IMR-90 (cell line): ENCODE measurements at regions not wholly inside any gene's neighbourhood (a gene's known extent, or its start where the extent isn't known, plus 50 kb on each side); places are given as distances from the start of the nearest gene placed in this dataset.

Experiments used
- ATAC-seq: fragments of 200-7000 bp; cut with Tn5 transposase; 2 replicates; pipeline ENCODE4 v1.9.1; 2020; ENCODE audit warnings: low read depth, mild to moderate bottlenecking, moderate library complexity
- BruUV-seq: library from RNA; stranded (reverse); fragments of 400-500 nt; replicated peaks from 2 replicates; lab custom pipeline; 2021; lab: Mats Ljungman, UMichigan
- CTCF ChIA-PET: fragments of 300-600 bp; formaldehyde crosslinking; extraction: SDS; loops from one replicate; lab custom pipeline; 2021; ENCODE audit warnings: antibody characterized with exemption; lab: Yijun Ruan, JAX
- POLR2A ChIA-PET: fragments of 300-600 bp; sonication (Branson Sonifier 250); formaldehyde crosslinking; loops from one replicate; lab custom pipeline; 2022; ENCODE audit warnings: antibody characterized with exemption; ENCODE audit not compliant: unreplicated experiment; lab: Charles Lee
- DNase-seq: peaks from one replicate; pipeline ENCODE4 v3.0.0; 2013
- H2AFZ ChIP-seq: replicated peaks from 2 replicates; pipeline ENCODE3; 2013; ENCODE audit warnings: low read length, mild to moderate bottlenecking; ENCODE audit not compliant: poor library complexity
- H2AK5ac ChIP-seq: 2 replicates; pipeline ENCODE4 v1.6.1; 2013; ENCODE audit warnings: low read depth, low read length, inconsistent platforms
- H2AK9ac ChIP-seq: replicated peaks from 2 replicates; pipeline ENCODE3; 2013; ENCODE audit warnings: mild to moderate bottlenecking, low read depth, low read length, moderate library complexity; ENCODE audit not compliant: poor library complexity
- H2BK120ac ChIP-seq: 2 replicates; pipeline ENCODE4 v1.6.1; 2013; ENCODE audit warnings: low read depth, low read length, inconsistent platforms
- H2BK15ac ChIP-seq: 3 replicates; pipeline ENCODE4 v1.6.1; 2013; ENCODE audit warnings: low read depth, low read length, inconsistent platforms
- H2BK20ac ChIP-seq: 2 replicates; pipeline ENCODE4 v1.6.1; 2013; ENCODE audit warnings: low read depth, mild to moderate bottlenecking, inconsistent platforms, low read length, moderate library complexity
- H2BK5ac ChIP-seq: 2 replicates; pipeline ENCODE4 v1.6.1; 2013; ENCODE audit warnings: mild to moderate bottlenecking, low read depth, low read length, inconsistent platforms; ENCODE audit not compliant: poor library complexity, severe bottlenecking
- H3K14ac ChIP-seq: replicated peaks from 2 replicates; pipeline ENCODE4 v1.6.1; 2013; ENCODE audit warnings: low read depth, low read length, inconsistent platforms
- H3K18ac ChIP-seq: 2 replicates; pipeline ENCODE4 v1.6.1; 2013; ENCODE audit warnings: low read depth, low read length, control low read depth
- H3K23ac ChIP-seq: 2 replicates; pipeline ENCODE4 v1.6.1; 2013; ENCODE audit warnings: low read depth, low read length, inconsistent platforms
- H3K27ac ChIP-seq: 2 replicates; pipeline ENCODE4 v1.5.1; 2013; ENCODE audit warnings: mild to moderate bottlenecking, control low read depth, low read length; ENCODE audit not compliant: insufficient read depth
- H3K27me3 ChIP-seq: 2 replicates; pipeline ENCODE4 v1.6.1; 2013; ENCODE audit warnings: low read length; ENCODE audit not compliant: control insufficient read depth, insufficient read depth
- H3K36me3 ChIP-seq: 2 replicates; pipeline ENCODE4 v1.6.1; 2013; ENCODE audit warnings: low read length, mixed read lengths; ENCODE audit not compliant: control insufficient read depth, insufficient read depth
- H3K4ac ChIP-seq: 2 replicates; pipeline ENCODE4 v1.6.1; 2013; ENCODE audit warnings: low read depth, low read length, inconsistent platforms
- H3K4me1 ChIP-seq: 2 replicates; pipeline ENCODE4 v1.6.1; 2013; ENCODE audit warnings: low read length, mixed read lengths; ENCODE audit not compliant: control insufficient read depth, insufficient read depth
- H3K4me2 ChIP-seq: 2 replicates; pipeline ENCODE4 v1.6.1; 2013; ENCODE audit warnings: low read depth, mild to moderate bottlenecking, control low read depth, low read length, moderate library complexity
- H3K4me3 ChIP-seq: 2 replicates; pipeline ENCODE4 v1.5.1; 2013; ENCODE audit warnings: low read depth, mild to moderate bottlenecking, control low read depth, low read length, moderate library complexity; ENCODE audit not compliant: insufficient read depth
- H3K56ac ChIP-seq: 2 replicates; pipeline ENCODE4 v1.6.1; 2013; ENCODE audit warnings: low read length, inconsistent platforms; ENCODE audit not compliant: insufficient read depth; ENCODE audit errors: extremely low read depth
- H3K79me1 ChIP-seq, 2 experiments: 2 replicates each; pipeline ENCODE4 v1.6.1; 2013; ENCODE audit warnings: low read length in 2 of 2, inconsistent platforms in 1 of 2, low read depth in 1 of 2
- H3K9ac ChIP-seq: 2 replicates; pipeline ENCODE4 v1.6.1; 2013; ENCODE audit warnings: low read depth, low read length, control low read depth
- H3K9me1 ChIP-seq: 2 replicates; pipeline ENCODE4 v1.6.1; 2013; ENCODE audit warnings: low read length, inconsistent platforms; ENCODE audit not compliant: insufficient read depth
- H3K9me3 ChIP-seq: 2 replicates; pipeline ENCODE4 v1.6.1; 2013; ENCODE audit warnings: low read length; ENCODE audit not compliant: control insufficient read depth, insufficient read depth
- H4K20me1 ChIP-seq: 2 replicates; pipeline ENCODE4 v1.6.1; 2013; ENCODE audit warnings: low read length, inconsistent platforms; ENCODE audit not compliant: insufficient read depth
- H4K5ac ChIP-seq: 2 replicates; pipeline ENCODE4 v1.6.1; 2013; ENCODE audit warnings: mild to moderate bottlenecking, low read depth, low read length, control low read depth
- H4K8ac ChIP-seq, 2 experiments: 2 replicates each; pipeline ENCODE4 v1.6.1; 2013; ENCODE audit warnings: low read depth in 2 of 2, low read length in 2 of 2, control low read depth in 1 of 2, inconsistent platforms in 1 of 2
- H4K91ac ChIP-seq: 2 replicates; pipeline ENCODE4 v1.6.1; 2013; ENCODE audit warnings: low read depth, low read length, inconsistent platforms; ENCODE audit not compliant: insufficient read depth
- BHLHE40 ChIP-seq: fragments of 150-350 bp; IDR thresholded peaks from 2 replicates; pipeline ENCODE4 v1.6.1; 2016; ENCODE audit warnings: mild to moderate bottlenecking, low read depth, low read length
- CEBPB ChIP-seq: IDR thresholded peaks from 2 replicates; pipeline ENCODE4 v1.6.1; 2012; ENCODE audit warnings: low read depth, low read length, improper control_type of control experiment
- CHD1 ChIP-seq: IDR thresholded peaks from 2 replicates; pipeline ENCODE4 v1.6.1; 2012; ENCODE audit warnings: low read depth, low read length, improper control_type of control experiment
- CTCF ChIP-seq: conservative IDR thresholded peaks from 2 replicates; pipeline ENCODE4 v1.5.1; 2012; ENCODE audit warnings: mild to moderate bottlenecking, low read depth, low read length, improper control_type of control experiment
- ELK1 ChIP-seq: fragments of 150-350 bp; IDR thresholded peaks from 2 replicates; pipeline ENCODE4 v1.6.1; 2016; ENCODE audit warnings: low read depth, mild to moderate bottlenecking, low read length, moderate library complexity, borderline replicate concordance
- FOS ChIP-seq: fragments of 150-350 bp; IDR thresholded peaks from 2 replicates; pipeline ENCODE4 v1.6.1; 2016; ENCODE audit warnings: low read depth, low read length
- MAFK ChIP-seq: IDR thresholded peaks from 2 replicates; pipeline ENCODE4 v1.6.1; 2012; ENCODE audit warnings: low read depth, low read length, improper control_type of control experiment
- MAZ ChIP-seq: IDR thresholded peaks from 2 replicates; pipeline ENCODE4 v1.6.1; 2012; ENCODE audit warnings: low read depth, mild to moderate bottlenecking, low read length, improper control_type of control experiment, moderate library complexity, borderline replicate concordance
- MXI1 ChIP-seq: IDR thresholded peaks from 2 replicates; pipeline ENCODE4 v1.6.1; 2012; ENCODE audit warnings: low read depth, mild to moderate bottlenecking, low read length, moderate library complexity, borderline replicate concordance
- NFE2L2 ChIP-seq: fragments of 150-350 bp; IDR thresholded peaks from 2 replicates; pipeline ENCODE4 v1.6.1; 2016; ENCODE audit warnings: low read depth, mild to moderate bottlenecking, low read length
- POLR2A ChIP-seq: IDR thresholded peaks from 2 replicates; pipeline ENCODE4 v1.6.1; 2012; ENCODE audit warnings: mild to moderate bottlenecking, low read depth, low read length
- RAD21 ChIP-seq: IDR thresholded peaks from 2 replicates; pipeline ENCODE4 v1.6.1; 2012; ENCODE audit warnings: low read length, improper control_type of control experiment
- RCOR1 ChIP-seq: IDR thresholded peaks from 2 replicates; pipeline ENCODE4 v1.6.1; 2012; ENCODE audit warnings: mild to moderate bottlenecking, low read length, improper control_type of control experiment; ENCODE audit not compliant: insufficient replicate concordance
- RFX5 ChIP-seq: IDR thresholded peaks from 2 replicates; pipeline ENCODE4 v1.8.0; 2012; ENCODE audit warnings: low read depth, mild to moderate bottlenecking, low read length, moderate library complexity
- SMC3 ChIP-seq: fragments of 150-350 bp; IDR thresholded peaks from 2 replicates; pipeline ENCODE4 v1.6.1; 2016; ENCODE audit warnings: low read depth, mild to moderate bottlenecking, antibody characterized with exemption, low read length, moderate library complexity
- USF2 ChIP-seq: fragments of 150-350 bp; IDR thresholded peaks from 2 replicates; pipeline ENCODE4 v1.6.1; 2017; ENCODE audit warnings: mild to moderate bottlenecking, antibody characterized with exemption, low read length, low read depth
- WGBS, 2 experiments: methylation state at CpG; one replicate each; pipeline versions ENCODE4 v1.1.5 to v1.1.7; 2013; ENCODE audit warnings: missing lambda C conversion rate in 2 of 2; ENCODE audit not compliant: insufficient read length in 1 of 2; ENCODE audit errors: extremely low coverage in 2 of 2; 5-methylcytosine and 5-hydroxymethylcytosine counted together
- dilution Hi-C: fragments of 300-500 bp; cut with HindIII; formaldehyde crosslinking; loops from one replicate; pipeline ENCODE4 v1.14.3; 2018; ENCODE audit warnings: low sequenced_read_pairs; ENCODE audit not compliant: unreplicated experiment
- in situ Hi-C: fragments of 300-500 bp; cut with MboI; formaldehyde crosslinking; loops from 3 replicates; pipeline ENCODE4 v1.14.3; 2019; ENCODE audit warnings: low sequenced_read_pairs, inconsistent platforms, mixed read lengths
- intact Hi-C: fragments of 100-400 bp; cut with micrococcal nuclease; formaldehyde crosslinking; loops from 2 replicates; pipeline ENCODE4 v1.10.0; 2022

- POLR2A ChIA-PET: no interaction called here
- H3K4me2 ChIP-seq: no peak overlapping the region
- no peaks in the 10 kb centered on the region for H3K4me1 ChIP-seq
- H3K56ac ChIP-seq: no peak overlapping the region
- H4K20me1 ChIP-seq: no peaks in the 10 kb centered on the region
- no peak overlapping the region for H4K5ac ChIP-seq
- no TSS peak for BruUV-seq
- TF ChIP-seq BHLHE40 (no peak), RAD21 (no peak), MXI1 (no peak), FOS (no peak), USF2 (no peak), RFX5 (no peak), CEBPB (no peak), MAFK (no peak), CTCF (no peak), RCOR1 (no peak), SMC3 (no peak), NFE2L2 (no peak), ELK1 (no peak), MAZ (no peak), POLR2A (no peak), CHD1 (no peak)
- intact Hi-C loops (no loop called here), in situ Hi-C loops (no loop called here), dilution Hi-C loops (no loop called here)
- no peak overlapping the region for H2AK9ac ChIP-seq
- no peak overlapping the region for H4K91ac ChIP-seq
- no peak overlapping the region for H2BK20ac ChIP-seq
- H3K27ac ChIP-seq: no peak overlapping the region
- 58% methylated on average over 10 of the region's 50 CpGs; no CpG with 5 or more reads in 1 of the 2 experiments for WGBS, 2 experiments
- no peak overlapping the region for H3K9ac ChIP-seq
- no peaks in the 10 kb centered on the region for H3K27me3 ChIP-seq
- DNase-seq (no peak), ATAC-seq (no peak)
- no peak overlapping the region for H3K4ac ChIP-seq
- no peak overlapping the region for H3K18ac ChIP-seq
- H3K79me1 ChIP-seq: no peaks in the 10 kb centered on the region
- no peak overlapping the region for H3K4me3 ChIP-seq
- no peak overlapping the region for H2AFZ ChIP-seq
- no peaks in the 10 kb centered on the region for H3K9me1 ChIP-seq
- H2BK15ac ChIP-seq: no peak overlapping the region
- no peak overlapping the region for H4K8ac ChIP-seq
- no peaks in the 10 kb centered on the region for H3K36me3 ChIP-seq
- no peak overlapping the region for H2BK120ac ChIP-seq
- no peak overlapping the region for H2BK5ac ChIP-seq
- CTCF ChIA-PET: no interaction called here
- H2AK5ac ChIP-seq: no peak overlapping the region
- H3K23ac ChIP-seq: no peak overlapping the region
- H3K9me3 ChIP-seq: peaks cover 17% of the 10 kb centered on the region; the same call in 1 of the 2 replicates
- no peak overlapping the region for H3K14ac ChIP-seq
These were observed 1089.3 kb upstream of the DEFB115 start for GRCh38 chr20:30168025-30168799.
